Suppressor macrophage treated with lipopolysaccharide for 1 hour (primary cell): ENCODE measurements at regions not wholly inside any gene's neighbourhood (a gene's known extent, or its start where the extent isn't known, plus 50 kb on each side); places are given as distances from the start of the nearest gene placed in this dataset.
A peak's percentile ranks its signal among the peaks of the same experiment; 100 is the strongest.

ENCODE experiments used
- DNase-seq, 3 donors: peaks; one replicate each; pipeline ENCODE4 v3.0.0-alpha.2; 2020 to 2022

DNA sequence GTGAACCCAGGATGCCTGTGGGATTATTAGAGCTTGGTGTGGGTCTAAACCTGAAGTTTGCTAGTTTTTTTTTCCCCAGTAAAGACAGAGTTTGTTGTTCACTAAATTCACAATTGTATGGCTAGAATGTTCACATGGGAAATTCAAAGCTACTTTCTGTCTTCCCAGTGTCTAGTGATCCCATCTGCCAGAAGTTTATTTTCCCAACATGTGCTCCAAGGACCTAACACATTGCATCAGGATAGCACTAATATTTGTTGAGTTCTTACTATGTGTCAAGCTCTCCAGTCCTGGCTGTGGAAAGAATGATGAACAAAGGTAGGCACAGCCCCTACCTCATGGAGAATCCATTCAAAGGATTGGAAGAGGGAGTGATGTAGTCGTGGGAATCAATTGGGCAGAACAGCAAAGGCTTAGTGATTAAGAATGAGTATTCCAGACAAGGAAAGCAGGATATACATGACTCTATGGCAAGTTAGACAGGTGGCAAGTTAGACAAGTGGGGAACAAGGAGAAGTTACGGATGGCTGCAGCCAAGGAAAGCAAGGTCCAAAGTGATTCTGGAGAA lies 521.5 kb upstream of the WWC1 start:
- no peak for DNase-seq

DNA sequence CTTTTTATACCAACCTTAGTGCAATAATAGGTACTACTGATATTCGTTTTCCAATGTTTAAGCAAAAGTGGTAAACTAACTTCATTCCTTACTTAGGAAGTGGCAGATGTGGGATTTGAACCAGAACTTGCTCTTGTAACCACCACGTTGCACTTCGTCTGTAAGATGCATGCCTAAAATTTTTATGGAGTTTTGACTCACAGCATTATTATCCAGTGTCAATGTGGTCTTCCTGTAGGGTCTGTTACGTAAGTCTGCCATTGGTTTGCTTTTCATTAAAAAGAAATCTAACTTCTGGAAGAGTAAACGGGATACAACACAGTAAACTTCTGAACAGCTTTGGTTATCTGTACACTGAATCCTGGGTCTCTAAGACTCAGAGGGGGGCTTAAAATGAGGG lies 521.0 kb upstream of the WWC1 start:
- no peak for DNase-seq

DNA sequence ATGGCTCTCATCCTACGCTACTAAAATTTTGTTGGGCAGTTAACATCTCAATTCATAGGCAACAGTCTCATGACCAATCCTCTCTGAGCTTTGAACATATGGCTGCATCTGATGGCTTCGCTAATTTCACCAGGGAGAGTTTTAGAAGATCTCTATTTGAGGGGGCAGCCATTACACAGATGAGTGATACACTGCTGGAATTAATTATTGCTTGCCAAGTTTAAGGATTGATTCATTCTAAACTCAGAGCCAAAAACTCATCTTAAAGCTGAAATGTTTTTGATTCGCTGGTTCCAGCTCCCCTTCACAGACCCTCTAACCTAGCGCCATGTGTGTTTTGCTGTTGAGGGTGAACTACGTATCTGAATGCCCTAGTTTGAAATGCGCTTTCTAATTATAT lies 519.9 kb upstream of the WWC1 start:
- no peak for DNase-seq

DNA sequence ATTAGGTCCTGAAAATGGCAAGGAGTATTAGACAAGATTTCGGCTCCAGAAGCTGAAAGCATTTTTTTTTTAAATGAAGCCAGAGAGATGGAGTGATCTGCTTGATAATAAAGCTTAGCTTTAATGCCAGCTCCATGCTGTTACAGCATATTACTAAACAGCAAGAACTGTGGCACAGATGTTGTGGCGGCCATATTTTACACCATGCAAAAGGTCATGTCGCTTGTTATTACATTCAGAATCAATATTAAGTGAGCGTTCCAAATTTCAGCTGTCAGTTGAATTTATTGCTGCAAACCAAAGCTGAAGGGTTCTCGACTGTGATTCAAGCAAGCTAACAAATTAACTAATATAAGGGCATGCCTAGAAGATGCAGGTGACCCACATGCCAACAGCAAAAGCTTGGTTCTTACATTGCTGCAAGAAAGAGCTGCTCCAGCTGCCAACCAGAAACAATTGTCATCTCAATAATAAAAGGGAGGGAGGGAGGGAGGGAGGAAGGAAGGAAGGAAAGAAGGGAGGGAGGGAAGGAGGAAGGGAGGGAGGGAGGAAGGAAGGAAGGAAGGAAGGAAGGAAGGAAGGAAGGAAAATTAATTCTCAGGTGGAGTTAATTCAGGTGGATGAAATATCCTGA lies 517.7 kb upstream of the WWC1 start:
- DNase-seq: no peak

DNA sequence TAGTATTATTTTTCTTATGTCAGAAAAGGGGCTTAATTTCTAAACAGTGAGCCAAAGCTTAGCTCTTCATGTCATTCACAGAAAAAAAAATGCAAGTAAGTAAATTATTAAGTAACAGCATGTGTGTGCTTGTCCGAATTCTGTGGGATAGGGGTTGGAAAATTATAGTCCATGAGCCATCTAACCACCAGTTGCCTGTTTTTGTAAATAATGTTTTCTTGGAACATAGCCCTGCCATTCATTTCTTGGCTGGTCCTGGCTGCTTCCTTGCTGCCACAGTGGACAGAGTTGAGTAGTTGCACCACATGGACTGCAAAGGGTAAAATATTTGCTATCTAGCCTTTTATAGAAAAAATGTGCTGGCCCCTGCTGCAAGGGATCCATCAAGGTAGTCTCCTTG lies 513.7 kb upstream of the WWC1 start:
- no peak for DNase-seq

DNA sequence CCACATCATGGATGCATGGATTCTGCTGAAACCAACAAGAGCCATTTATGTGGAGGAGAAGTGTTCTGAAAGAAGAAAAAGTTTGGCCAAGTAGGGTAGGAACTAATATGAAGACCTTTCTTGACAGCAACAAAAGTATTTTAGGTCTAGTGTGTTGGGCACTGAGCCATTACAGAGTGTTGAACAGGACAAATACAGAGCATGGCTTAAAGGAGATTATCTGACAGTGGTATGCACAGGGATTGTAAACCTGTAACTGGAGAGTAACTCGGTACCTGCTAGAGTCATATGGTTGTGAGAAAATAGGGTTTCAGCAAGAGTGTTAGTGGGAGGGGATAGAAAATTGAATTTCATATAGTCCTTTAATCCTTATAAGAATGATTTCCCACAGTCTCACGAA lies 513.2 kb upstream of the WWC1 start:
- no peak for DNase-seq

DNA sequence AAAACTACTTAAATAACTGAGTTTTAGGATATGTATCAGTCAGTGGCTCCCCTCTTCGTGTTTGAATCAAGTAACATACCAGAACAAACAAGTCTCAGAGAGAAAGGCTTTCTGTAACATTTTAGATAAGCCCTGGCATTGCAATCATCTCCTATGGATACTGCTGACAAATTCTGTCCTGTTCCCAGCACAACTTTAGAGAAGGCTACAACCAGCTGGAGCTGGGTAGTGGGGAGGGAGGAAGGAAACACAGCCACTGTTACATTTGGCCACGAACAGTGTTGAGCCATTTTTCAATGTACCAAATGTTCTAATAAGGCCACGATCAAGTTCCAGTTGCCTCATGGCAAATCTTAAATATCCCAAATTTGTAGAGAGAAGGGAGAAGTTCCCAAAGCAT lies 511.8 kb upstream of the WWC1 start:
- DNase-seq: no peak

DNA sequence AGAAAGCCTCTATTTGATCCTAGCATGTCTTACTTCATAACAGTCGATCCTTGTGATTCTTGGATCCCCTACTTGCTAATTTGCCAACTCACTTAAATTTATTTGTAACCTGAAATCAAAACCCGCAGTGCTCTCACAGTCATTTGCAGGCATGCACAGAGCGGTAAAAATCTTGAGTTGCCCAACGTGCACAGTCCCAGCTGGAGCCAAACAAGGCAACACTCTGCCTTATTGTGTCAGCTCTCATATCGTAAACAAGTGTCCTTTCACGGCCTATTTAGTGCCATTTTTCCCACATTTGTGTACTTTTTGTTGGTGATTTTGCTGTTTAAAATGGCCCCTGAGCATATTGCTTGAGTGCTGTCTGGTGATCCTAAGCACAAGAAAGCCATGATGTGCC lies 511.3 kb upstream of the WWC1 start:
- DNase-seq: no peak

DNA sequence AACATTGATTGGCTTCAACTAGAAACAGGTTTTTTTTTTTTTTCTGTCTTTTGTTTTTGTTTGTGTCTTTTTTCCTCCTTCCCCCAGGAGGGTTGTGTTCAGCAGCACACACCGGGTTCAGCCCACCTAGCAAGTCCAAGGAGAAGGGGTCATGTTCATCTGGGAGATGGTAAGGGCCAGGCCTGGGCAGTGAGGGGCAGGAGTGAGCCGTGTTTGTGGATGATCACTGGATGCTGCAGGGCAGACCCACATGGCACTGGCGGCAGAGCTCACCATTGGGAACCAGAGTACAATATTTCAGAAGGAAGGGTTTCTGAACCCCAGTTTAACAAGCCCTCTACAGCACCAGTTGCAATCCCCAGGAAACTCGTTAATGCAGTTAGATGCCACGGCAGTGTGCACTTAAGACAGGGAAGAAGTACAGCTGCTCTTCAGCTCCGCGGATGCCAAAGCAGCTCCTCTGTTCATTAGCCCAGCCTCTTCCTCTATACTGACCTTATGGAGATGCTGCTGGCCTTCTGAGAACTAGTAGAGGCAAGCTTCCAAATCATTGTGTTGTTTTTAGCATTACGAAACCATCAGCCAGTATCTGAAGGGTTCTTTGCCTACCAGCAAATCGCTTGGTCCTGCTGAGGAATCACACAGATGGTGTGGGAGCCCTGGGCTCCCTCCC lies 508.2 kb upstream of the WWC1 start:
- peak in 2 of 3 donors; percentile 12 to 20 for DNase-seq

DNA sequence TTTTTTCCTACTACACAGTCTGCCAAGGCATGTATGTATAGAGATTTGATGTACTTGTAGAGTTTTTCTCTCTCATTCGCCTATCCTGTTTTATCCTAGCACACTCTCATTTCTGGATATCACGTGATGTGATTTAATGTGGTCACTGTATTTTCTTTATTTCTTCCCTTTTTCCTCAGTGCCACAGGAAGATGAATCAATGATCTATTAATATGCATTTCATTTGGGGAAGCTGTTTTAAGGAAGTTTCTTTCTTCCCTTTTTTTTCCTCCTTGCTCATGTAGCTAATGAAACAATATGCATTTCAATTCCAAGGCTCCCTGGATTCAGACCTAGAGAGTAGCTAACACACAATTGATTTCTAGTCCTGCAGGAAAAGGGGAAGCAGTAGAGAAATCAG lies 506.3 kb upstream of the WWC1 start:
- DNase-seq: peak; percentile 58 to 92 (median 89)

DNA sequence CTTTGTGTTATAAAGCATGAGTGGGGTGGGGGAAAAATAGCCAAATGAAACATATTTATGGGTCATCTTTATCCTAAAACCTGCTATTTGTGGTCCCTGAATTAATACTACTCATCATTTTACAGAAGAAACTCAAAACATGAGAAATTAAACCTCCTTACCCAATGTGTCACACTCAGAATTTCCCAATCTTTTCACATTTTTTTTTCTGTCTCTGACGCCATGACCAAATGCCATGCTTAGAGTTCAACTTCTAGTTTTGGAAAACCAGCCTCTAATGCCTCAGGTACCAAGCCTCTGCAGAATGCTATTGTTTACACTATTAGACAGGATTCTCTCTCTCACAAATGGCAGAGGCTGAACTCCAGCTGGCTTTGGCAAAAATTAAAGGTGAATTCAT lies 505.5 kb upstream of the WWC1 start:
- peak; percentile 57 to 90 (median 89) for DNase-seq

DNA sequence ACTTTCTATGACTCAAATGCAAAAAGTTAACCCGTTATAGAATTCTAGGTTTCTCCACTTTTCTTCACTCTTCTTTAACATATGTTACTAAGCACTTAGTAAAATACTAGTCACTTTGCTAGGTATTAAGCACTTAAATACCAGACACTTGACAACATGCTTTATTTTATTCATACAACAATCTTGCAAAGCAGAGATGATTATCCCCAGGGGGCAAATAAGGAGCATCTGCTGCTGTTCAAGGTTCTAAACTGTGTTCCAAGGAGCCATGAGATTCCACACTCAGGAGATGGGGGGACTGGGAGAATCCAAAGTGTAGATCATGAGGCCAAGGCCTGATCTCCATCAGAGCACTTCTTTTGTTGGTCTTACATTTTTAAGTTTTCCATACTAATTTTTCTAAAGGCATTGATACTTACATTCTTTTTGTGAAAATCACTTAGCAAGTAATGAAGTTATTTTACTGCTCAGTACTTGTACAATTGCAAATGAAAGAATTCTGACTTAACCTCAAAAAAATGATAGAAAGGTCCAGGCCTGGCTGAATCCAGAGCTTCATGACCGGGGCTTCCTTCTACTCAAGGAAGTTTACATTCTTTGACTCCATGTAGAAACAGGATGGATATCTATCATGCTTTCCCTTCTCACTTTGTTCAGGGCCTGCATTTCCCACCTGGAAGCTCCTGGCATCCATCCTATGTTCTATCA lies 504.4 kb upstream of the WWC1 start:
- no peak for DNase-seq

DNA sequence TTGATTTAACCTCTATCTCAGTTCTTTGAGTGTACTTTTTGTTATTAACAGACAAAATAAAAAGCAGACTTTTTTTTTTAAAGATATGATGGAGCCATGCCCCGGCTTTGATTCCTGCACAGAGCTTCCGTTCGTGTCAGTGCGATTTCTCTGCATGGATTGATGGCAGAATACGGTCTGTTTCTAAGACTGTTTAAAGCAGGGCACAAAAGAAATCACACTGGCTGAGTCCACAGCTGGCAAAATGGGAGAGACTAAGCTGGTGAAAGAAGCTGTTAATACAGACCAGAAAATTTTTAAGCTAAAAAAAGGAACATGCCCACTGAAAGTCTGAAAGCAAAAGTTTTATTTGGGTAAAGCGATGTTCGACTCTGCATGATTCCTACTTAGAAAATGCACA lies 501.4 kb upstream of the WWC1 start:
- DNase-seq: no peak

DNA sequence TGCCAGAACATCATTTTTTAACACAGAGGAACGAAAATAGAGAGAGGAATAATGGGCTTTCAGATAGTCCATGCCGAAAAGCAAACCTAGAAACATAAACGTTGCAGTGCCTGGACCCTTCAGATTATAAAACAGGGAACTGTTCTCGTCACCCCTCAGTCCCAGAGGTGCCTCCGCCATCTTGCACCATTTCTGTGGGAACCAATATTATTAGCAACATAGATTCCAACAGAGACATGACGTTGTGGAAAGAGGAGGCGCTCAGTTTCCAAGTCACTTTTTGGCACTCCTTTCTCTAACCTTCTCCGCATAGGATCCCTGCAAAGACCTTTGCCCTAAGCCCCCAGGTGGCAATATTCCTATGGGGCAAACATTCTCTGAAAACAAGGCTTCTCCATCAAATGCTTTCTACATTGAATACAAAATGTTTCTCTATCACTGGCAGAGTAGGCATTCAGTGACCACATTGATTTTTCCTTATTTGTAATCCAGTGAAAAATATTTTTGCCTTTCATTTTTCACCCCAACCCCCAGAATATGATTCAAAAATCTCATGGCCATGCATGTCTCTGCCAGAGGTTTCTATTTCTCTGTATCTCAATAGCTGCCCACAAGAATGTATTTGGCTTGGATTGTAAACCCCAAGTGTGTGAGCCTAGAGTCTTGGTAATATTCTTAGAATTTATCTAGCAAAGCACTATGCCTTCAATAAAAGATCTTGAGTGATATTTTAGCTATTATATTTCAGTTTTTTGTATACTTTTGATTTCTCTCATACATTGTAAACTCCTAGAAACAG lies 500.8 kb upstream of the WWC1 start:
- DNase-seq: no peak

DNA sequence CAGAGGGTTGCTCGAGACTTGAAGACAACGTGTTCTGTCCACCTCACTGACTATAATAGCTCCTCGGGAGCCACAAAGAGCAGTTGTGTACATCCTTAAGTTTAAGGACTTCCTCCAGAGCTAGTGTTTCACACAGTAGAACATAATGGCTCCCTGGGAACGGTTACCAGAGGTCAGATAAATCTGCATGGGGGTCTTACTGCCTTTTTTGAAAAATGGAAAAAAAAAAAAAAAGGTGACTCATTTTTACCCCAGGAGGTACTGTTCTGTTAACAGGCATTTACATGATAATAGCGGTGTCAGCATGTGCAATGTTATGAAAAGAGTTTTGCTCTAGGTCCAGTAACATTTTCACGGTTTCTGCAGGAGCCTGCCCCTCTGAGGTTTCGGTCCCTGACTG lies 498.9 kb upstream of the WWC1 start:
- no peak for DNase-seq

DNA sequence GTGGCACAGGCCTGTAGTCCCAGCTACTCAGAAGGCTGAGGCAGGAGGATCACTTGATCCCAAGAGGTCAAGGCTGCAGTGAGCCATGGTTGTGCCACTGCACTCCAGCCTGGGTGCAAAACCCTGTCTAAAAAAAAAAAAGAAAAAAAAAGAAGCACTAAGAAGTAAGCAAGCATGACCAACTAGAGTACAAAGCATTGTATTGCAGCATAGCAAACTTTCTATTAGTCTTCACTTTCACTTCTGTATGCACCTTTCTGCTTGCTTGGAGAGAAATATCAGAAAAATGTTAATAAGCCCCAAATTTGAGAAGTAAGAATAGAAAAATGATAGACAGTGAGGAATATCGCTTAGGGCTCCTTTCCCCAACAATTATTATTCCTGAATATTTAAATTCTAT lies 497.7 kb upstream of the WWC1 start:
- DNase-seq: no peak

DNA sequence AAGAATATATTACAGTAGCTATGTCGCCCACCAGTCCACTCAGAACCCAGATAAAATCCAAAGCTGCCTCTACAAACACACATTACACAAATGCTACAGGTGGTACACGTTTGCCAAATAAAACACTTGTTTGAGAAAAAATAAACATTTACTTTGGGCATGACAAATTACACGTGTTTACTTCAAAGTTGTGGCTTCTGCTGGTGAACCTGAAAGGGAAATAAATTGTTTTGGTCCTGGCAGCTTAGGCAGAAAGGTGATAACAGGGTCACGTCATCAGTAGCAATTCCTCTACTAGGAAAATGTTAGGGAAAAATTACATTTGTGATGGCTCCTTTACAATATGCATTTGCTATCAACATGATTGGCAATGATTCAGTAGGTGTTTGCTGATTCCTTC lies 497.3 kb upstream of the WWC1 start:
- DNase-seq: no peak

DNA sequence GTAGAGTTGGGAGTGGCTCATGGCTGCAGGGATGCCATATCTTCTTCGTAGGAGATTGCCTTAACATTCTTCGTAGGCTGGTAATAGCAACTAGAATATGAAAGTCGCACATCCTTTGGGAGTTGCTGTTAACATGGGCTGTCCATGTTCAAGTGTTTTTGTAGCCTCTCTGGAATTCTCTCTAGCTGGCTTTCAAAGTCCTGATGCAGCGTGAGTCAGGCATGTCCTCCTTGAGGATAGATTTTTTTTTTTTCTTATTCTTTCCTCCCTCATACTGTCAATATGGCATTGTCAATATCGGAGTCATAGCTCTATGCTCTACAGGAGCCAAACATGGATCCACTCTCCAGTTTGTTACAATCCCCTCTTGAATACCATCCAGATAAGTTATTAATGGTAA lies 494.8 kb upstream of the WWC1 start:
- DNase-seq: no peak

DNA sequence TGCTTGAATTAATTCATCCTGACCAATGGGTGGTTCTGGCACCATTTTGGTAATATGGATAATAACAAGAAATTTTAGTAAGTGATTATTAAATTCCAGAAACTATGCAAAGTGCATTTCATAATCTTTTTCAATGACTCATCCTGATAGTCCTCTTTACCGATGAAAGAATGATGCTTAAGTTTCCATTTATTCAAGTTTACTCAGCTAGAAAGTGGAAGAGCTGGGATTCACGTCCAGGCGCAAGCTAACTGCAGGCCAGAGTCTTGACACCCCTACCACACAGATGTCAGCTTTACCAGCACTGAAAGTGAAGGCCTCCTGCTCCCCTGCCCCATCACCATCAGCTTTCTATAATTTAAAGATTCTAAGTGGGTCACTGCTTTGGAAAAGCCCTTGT lies 493.5 kb upstream of the WWC1 start:
- DNase-seq: peak; percentile 30 to 66 (median 37)

DNA sequence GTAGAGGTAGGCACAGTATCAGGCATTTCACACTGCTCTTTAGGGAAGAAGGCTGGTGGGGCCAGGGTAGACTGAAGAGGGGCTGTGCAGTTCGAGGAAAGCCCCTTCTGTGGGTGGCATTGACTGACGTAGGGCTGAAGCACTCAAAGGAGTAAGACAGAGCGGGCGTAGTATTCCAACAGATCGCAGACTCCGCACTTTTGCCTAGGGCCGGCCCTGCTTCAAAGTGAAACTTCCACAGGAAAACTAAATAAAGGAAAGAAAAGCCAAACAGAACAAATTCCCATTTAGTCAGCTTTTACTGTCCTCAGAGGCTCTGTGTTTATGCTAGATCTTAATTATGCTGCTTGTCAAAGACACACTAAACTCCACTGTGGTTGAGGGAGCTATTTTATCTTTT lies 493.0 kb upstream of the WWC1 start:
- DNase-seq: no peak

DNA sequence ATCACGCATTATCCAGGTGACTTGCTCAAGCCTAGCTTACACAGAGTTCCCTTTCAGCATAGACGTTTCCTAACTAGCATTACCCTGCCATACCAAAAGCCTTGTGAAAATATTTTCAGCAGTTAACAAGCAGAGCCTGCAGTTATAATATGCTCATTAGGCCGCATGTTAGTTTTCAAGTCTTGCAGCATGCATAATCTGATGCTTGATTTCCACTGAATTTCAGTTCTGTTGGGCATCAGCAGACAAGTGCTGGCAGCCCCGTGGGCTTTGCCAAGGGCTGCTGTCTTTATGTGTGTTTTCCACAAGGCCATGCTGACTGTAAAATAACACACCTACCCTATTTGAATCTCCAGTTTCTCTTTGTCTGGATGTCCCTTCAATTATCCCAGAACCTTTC lies 491.0 kb upstream of the WWC1 start:
- DNase-seq: no peak

DNA sequence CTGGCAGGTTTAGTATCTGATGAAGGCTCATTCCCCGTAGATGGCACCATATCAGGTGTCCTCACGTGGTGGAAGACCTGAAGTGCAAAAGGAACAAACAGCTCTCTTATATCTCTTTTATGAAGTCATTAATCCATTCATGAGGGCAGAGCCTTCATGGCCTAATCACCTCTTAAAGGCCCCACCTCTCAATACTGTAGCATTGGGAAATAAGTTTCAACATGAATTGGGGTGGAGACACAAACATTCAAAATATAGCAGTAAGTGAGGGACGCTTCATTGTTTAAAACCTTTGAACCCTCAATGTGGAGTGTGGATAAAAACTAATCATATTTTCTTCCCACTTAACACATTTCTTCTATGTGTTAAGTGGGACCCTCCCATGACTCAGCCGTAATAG lies 489.4 kb upstream of the WWC1 start:
- DNase-seq: no peak

DNA sequence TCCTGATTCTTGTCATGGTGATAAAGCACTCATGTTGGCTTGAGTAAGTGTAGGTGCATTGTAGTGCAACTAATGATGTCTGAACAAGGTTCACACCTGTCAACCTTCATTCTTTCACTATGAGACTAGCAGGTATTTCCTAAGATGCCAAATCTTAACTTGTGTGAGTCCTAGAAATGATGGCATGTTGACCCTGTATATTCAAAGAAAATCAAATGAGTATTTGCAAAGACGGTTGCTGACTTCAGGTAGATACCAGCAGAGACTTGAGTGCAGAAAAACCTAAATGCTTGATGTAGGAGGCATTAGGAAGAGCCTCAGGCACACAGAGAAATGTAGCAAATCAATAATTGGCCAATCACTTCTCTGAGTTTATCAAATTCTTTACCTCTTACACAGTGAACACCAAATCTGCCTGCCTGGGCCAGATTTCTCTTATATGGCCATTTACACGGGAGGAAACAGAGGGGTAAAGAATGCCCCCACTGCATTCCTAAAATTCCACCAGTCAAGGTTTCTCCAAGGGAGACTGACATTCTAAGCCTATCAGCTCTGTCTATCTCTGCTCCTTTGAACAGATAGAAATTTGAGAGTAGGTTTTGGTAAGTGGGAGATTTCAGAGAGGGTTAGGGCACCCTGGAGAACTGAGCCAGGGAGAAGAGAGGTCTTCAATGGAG lies 488.6 kb upstream of the WWC1 start:
- DNase-seq: no peak
